ENCODE measurements at regions not wholly inside any gene's neighbourhood (a gene's known extent, or its start where the extent isn't known, plus 50 kb on each side); places are given as distances from the start of the nearest gene placed in this dataset.

GRCh38 chr22:27554841-27555456 is 246.6 kb downstream of the MN1 start:
- TF ChIP-seq POLR2A (IDR thresholded peaks at IDR 0.05) (no peak), CTCF (IDR thresholded peaks at IDR 0.05) (no peak), EP300 (IDR thresholded peaks at IDR 0.05) (no peak), POLR2AphosphoS5 (IDR thresholded peaks at IDR 0.05) (no peak)

All from stomach (tissue), 4 donors.